Uterus (tissue), 3 donors: ENCODE measurements at regions not wholly inside any gene's neighbourhood (a gene's known extent, or its start where the extent isn't known, plus 50 kb on each side); places are given as distances from the start of the nearest gene placed in this dataset.

Source experiments
- DNase-seq, 2 donors: peaks; one replicate each; pipeline ENCODE4 v3.0.0-alpha.2; 2019 to 2020
- H3K27ac ChIP-seq, 2 donors: fragments of 200-600 bp; sonication (generic); 1 replicate in 1 of 2; 2 replicates in 1 of 2; pipeline ENCODE4 v1.5.1; 2016 to 2018
- H3K27me3 ChIP-seq, 2 donors: fragments of 200-600 bp; sonication (generic); one replicate each; pipeline ENCODE4 v1.5.1; 2018 to 2019; ENCODE audit warnings: control low read depth in 1 of 2
- H3K36me3 ChIP-seq, 2 donors: fragments of 200-600 bp; sonication (generic); one replicate each; pipeline ENCODE4 v1.5.1; 2019; ENCODE audit warnings: control low read depth in 1 of 2
- H3K4me1 ChIP-seq, 2 donors: fragments of 200-600 bp; sonication (generic); one replicate each; pipeline ENCODE4 v1.5.1; 2018 to 2019; ENCODE audit warnings: control low read depth in 1 of 2
- H3K4me3 ChIP-seq, 2 donors: fragments of 200-600 bp; sonication (generic); 1 replicate in 1 of 2; 2 replicates in 1 of 2; pipeline ENCODE4 v1.5.1; 2018 to 2019; ENCODE audit warnings: mild to moderate bottlenecking in 1 of 2
- H3K9me3 ChIP-seq, 2 donors: fragments of 200-600 bp; sonication (generic); one replicate each; pipeline ENCODE4 v1.5.1; 2019; ENCODE audit warnings: control low read depth in 1 of 2
- CTCF ChIP-seq, 4 experiments: fragments of 200-600 bp in 2 of 4; fragments of 450-650 bp in 2 of 4; sonication (generic) in 2 of 4; IDR thresholded peaks; one replicate each; pipeline ENCODE4 v1.5.1; 2016 to 2019; ENCODE audit warnings: antibody characterized with exemption in 4 of 4, mild to moderate bottlenecking in 2 of 4, moderate library complexity in 1 of 4
- POLR2A ChIP-seq, 2 donors: fragments of 450-650 bp; IDR thresholded peaks; one replicate each; pipeline ENCODE4 v1.6.1; 2016; ENCODE audit warnings: antibody characterized with exemption in 2 of 2, mild to moderate bottlenecking in 1 of 2, moderate library complexity in 1 of 2
- intact Hi-C: fragments of 100-400 bp; cut with DNase I; formaldehyde crosslinking; loops from one replicate; pipeline ENCODE4 v1.15.1; 2023; ENCODE audit warnings: low total_unique reads
- donor health status: DM: yes; HTN: yes; CAD: no.

- no peak for DNase-seq
- no peak overlapping the region for H3K27ac ChIP-seq
- no peak overlapping the region for H3K4me3 ChIP-seq
- intact Hi-C loops = no loop called here
- no peaks in the 10 kb centered on the region for H3K4me1 ChIP-seq
- TF ChIP-seq POLR2A (IDR thresholded peaks at IDR 0.05) (no peak), CTCF (IDR thresholded peaks at IDR 0.05) (no peak)
- H3K27me3 ChIP-seq = no peaks in the 10 kb centered on the region
- no peaks in the 10 kb centered on the region for H3K9me3 ChIP-seq
- H3K36me3 ChIP-seq = no peaks in the 10 kb centered on the region
These were observed 57.5 kb upstream of the MS4A8 start for GRCh38 chr11:60641940-60642339.

- H3K27me3 ChIP-seq = no peaks in the 10 kb centered on the region
- no peak overlapping the region for H3K27ac ChIP-seq
- no peaks in the 10 kb centered on the region for H3K36me3 ChIP-seq
- H3K9me3 ChIP-seq = no peaks in the 10 kb centered on the region
- no peak for TF ChIP-seq CTCF (IDR thresholded peaks at IDR 0.05)
- no peak for TF ChIP-seq POLR2A (IDR thresholded peaks at IDR 0.05)
- intact Hi-C loops = no loop called here
- no peaks in the 10 kb centered on the region for H3K4me1 ChIP-seq
- DNase-seq = no peak
- no peak overlapping the region for H3K4me3 ChIP-seq
These were observed 52.3 kb upstream of the MS4A8 start for GRCh38 chr11:60647087-60647486.
